Pancreas (tissue), 10 donors: ENCODE measurements at regions not wholly inside any gene's neighbourhood (a gene's known extent, or its start where the extent isn't known, plus 50 kb on each side); places are given as distances from the start of the nearest gene placed in this dataset.

Experiments
- ATAC-seq, 4 donors: fragments of 200-7000 bp; cut with Tn5 transposase; one replicate each; pipeline versions ENCODE4 v1.8.0 to v1.9.1; 2020; ENCODE audit warnings: mild to moderate bottlenecking in 4 of 4, moderate library complexity in 4 of 4
- DNase-seq, 6 donors: peaks; one replicate each; pipeline ENCODE4 v3.0.0-alpha.2; 2020
- FAIRE-seq: peaks from 2 replicates; lab custom pipeline; 2012; peaks lifted over from hg19 to GRCh38; lab: Jason Lieb, UNC
- H3K27ac ChIP-seq, 4 donors: fragments of 200-600 bp; sonication (generic); 1 replicate in 3 of 4; 2 replicates in 1 of 4; pipeline versions ENCODE4 v1.5.0 to v1.8.0; 2020
- H3K27me3 ChIP-seq, 4 donors: fragments of 200-600 bp; one replicate each; pipeline ENCODE4 v1.8.0; 2021
- H3K36me3 ChIP-seq, 3 donors: fragments of 200-600 bp; sonication (generic) in 1 of 3; one replicate each; pipeline versions ENCODE4 v1.5.0 to v1.8.0; 2020 to 2021
- H3K4me1 ChIP-seq, 3 donors: fragments of 200-600 bp; one replicate each; pipeline ENCODE4 v1.8.0; 2021
- H3K4me3 ChIP-seq, 4 donors: fragments of 200-600 bp; sonication (generic) in 2 of 4; one replicate each; pipeline versions ENCODE4 v1.5.0 to v1.8.0; 2020 to 2021
- H3K9me3 ChIP-seq, 4 donors: fragments of 200-600 bp; one replicate each; pipeline ENCODE4 v1.8.0; 2021
- WGBS, 2 donors: extraction: QIAGEN DNeasy Blood & Tissue Kit; methylation state at CpG; one replicate each; pipeline ENCODE4 v1.1.7; 2013; 5-methylcytosine and 5-hydroxymethylcytosine counted together
- intact Hi-C, 3 donors: fragments of 100-400 bp; cut with DNase I; formaldehyde crosslinking; loops; one replicate each; pipeline versions ENCODE4 v1.11.1 to v1.14.2; 2022
- TF ChIP-seq, protein P1 (sequence below), 4 donors: fragments of 200-600 bp; sonication (generic) in 3 of 4; IDR thresholded peaks; one replicate each; pipeline versions ENCODE4 v1.5.0 to v1.8.0; 2021; ENCODE audit warnings: antibody characterized with exemption in 4 of 4
- donor health status: healthy with polysubstance abuse.
- donor health status: DM: no; HTN: no; CAD: no; lungs with moderate emphysema.
- donor health status: DM: no; HTN: no; CAD: no.
- donor health status: control.
- donor health status: control.
- donor health status: Bipolar disorder and iron deficiency.
- donor health status: DM: yes; HTN: yes; CAD: no.
- donor health status: DM: no; HTN: no; CAD: no.
- donor health status: DM: no; HTN: no; CAD: no.
- donor health status: DM: yes; HTN: yes; CAD: no.

DNA sequence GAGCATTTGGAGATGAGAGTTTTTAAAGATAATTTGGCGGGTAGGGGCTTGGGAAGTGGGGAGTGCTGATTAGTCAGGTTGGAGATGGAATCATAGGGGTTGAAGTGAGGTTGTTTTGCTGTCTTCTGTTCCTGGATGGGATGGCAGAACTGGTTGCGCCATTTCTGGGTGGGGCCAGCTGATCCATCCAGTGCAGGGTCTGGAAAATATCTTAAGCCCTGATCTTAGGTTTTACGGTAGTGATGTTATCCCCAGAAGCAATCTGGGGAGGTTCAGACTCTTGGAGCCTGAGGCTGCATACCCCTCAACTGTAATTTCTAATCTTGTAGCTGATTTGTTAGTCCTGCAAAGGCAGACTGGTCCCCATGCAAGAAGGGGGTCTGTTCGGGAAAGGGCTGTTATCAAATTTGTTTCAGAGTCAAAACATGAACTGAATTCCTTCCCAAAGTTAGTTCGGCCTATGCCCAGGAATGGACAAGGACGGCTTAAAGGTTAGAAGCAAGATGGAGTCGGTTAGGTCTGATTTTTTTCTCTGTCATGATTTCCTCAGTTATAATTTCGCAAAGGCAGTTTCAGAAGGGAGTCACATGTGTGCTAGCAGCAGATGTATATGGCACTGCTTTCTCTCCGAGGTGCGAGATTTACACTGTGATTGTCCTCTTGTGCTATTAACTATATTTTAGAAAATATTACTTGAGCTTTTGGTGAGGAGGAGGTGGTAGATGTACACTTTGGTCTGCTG, 540.4 kb downstream of the EDEM1 start:
- Histone ChIP-seq H3K27me3 (no peaks in the 10 kb centered on the region), H3K4me1 (no peaks in the 10 kb centered on the region), H3K27ac (no peak overlapping the region), H3K36me3 (no peaks in the 10 kb centered on the region), H3K4me3 (no peak overlapping the region), H3K9me3 (no peaks in the 10 kb centered on the region)
- intact Hi-C loops, result no loop called here
- DNase-seq (no peak), FAIRE-seq (no peak), ATAC-seq (no peak)
- TF ChIP-seq, protein P1, sequence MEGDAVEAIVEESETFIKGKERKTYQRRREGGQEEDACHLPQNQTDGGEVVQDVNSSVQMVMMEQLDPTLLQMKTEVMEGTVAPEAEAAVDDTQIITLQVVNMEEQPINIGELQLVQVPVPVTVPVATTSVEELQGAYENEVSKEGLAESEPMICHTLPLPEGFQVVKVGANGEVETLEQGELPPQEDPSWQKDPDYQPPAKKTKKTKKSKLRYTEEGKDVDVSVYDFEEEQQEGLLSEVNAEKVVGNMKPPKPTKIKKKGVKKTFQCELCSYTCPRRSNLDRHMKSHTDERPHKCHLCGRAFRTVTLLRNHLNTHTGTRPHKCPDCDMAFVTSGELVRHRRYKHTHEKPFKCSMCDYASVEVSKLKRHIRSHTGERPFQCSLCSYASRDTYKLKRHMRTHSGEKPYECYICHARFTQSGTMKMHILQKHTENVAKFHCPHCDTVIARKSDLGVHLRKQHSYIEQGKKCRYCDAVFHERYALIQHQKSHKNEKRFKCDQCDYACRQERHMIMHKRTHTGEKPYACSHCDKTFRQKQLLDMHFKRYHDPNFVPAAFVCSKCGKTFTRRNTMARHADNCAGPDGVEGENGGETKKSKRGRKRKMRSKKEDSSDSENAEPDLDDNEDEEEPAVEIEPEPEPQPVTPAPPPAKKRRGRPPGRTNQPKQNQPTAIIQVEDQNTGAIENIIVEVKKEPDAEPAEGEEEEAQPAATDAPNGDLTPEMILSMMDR (IDR thresholded peaks at IDR 0.05), result no peak
- WGBS, 2 donors, result 70 to 82% methylated on average over 10 of the region's 10 CpGs

DNA sequence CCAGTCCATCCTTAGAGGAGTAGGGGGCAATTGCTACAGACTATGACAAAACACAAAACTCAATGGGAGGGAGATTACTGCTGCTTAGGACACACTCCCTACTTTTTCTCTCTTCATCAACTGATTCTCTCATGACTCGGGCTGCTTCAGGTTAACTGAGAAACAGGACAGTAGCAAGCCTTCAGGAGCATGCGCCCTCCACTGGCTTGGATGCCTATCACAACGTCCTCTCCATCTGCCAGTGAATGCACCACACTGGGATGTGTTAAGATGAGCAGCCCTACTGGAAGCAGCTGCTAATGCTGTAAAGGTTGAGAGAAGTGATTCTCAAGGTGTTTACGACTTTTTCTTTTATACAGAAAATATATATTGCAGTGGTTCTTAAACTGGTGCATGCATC, 542.3 kb downstream of the EDEM1 start:
- no peaks in the 10 kb centered on the region for H3K9me3 ChIP-seq
- no peak overlapping the region for H3K4me3 ChIP-seq
- no peak for FAIRE-seq
- no peaks in the 10 kb centered on the region for H3K4me1 ChIP-seq
- TF ChIP-seq, protein P1 (IDR thresholded peaks at IDR 0.05), result no peak
- intact Hi-C loops, result no loop called here
- H3K27ac ChIP-seq, result no peak overlapping the region
- 55 to 74% methylated on average over 4 of the region's 4 CpGs for WGBS, 2 donors
- no peaks in the 10 kb centered on the region for H3K36me3 ChIP-seq
- no peak for ATAC-seq
- DNase-seq, result no peak
- H3K27me3 ChIP-seq, result no peaks in the 10 kb centered on the region

DNA sequence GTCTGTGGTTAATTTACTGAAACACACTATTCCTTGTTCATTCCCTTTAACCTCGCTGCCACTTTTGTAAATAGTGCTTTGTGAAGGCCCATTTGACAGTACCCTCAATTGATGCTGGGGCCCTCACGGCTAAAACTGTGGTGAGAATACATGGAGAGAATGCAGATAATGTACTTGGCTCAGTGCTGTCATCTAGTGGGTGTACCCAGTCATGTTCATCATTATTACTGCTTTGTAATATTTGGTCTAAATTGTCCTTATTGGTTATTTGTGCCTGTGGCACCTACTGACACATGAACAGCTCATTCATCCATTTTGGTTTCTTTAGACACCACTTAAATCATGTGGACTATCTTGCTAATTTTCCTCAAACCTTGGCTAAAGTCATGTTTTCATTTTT, 543.6 kb downstream of the EDEM1 start:
- Histone ChIP-seq H3K27ac (no peak overlapping the region), H3K4me3 (no peak overlapping the region), H3K9me3 (no peaks in the 10 kb centered on the region), H3K4me1 (no peaks in the 10 kb centered on the region), H3K27me3 (no peaks in the 10 kb centered on the region), H3K36me3 (no peaks in the 10 kb centered on the region)
- FAIRE-seq (no peak), ATAC-seq (peak in 1 of 4 donors; percentile 36), DNase-seq (no peak)
- TF ChIP-seq, protein P1 (IDR thresholded peaks at IDR 0.05), result peak in 1 of 4 donors; percentile 9
- intact Hi-C loops, result no loop called here
- WGBS, 2 donors, result 32 to 46% methylated on average over 2 of the region's 2 CpGs

DNA sequence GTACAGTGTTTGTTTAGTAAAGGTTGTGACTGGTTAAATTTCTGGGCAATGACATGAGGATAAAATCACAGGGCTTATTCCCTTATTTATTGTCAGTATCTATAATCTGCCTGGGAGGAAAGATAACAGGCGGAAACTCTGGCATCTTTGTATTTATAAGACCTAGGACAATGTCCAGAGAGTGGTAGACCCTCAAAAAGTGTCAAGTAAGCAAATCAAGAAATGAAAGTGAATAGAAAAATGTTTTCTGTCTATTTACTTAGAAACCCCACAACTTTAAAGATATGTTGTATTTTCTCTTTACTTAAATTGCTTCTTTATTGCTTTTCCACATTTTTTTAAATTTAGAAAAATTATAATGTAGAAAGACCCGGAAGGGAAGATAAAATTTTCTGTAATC, 544.6 kb downstream of the EDEM1 start:
- TF ChIP-seq, protein P1 (IDR thresholded peaks at IDR 0.05), result no peak
- Histone ChIP-seq H3K27me3 (no peaks in the 10 kb centered on the region), H3K27ac (no peak overlapping the region), H3K36me3 (no peaks in the 10 kb centered on the region), H3K9me3 (no peaks in the 10 kb centered on the region), H3K4me1 (no peaks in the 10 kb centered on the region), H3K4me3 (no peak overlapping the region)
- intact Hi-C loops, result no loop called here
- 44 to 54% methylated on average over 2 of the region's 2 CpGs for WGBS, 2 donors
- DNase-seq (no peak), ATAC-seq (no peak), FAIRE-seq (no peak)

DNA sequence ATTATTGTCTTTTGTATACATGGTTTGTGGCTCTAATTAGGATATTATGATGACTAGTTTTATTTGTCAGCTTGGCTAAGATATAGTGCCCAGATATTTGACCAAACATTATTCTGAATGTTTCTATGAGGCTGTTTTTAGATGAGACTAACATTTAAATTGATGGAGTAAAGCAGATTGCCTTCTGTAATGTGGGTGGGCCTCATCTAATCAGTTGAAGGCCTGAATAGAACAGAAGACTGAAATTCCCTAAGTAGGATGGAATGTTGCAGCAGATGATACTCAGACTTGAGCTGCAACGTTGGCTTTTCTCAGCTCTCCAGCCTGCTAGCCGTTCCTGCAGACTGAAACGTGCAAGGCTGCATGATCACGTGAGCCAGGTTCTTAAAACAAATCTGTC, 546.5 kb downstream of the EDEM1 start:
- FAIRE-seq (no peak), DNase-seq (no peak), ATAC-seq (no peak)
- H3K4me1 ChIP-seq, result no peaks in the 10 kb centered on the region
- H3K27me3 ChIP-seq, result no peaks in the 10 kb centered on the region
- 77 to 79% methylated on average over 4 of the region's 4 CpGs for WGBS, 2 donors
- no peaks in the 10 kb centered on the region for H3K36me3 ChIP-seq
- no peaks in the 10 kb centered on the region for H3K9me3 ChIP-seq
- no peak overlapping the region for H3K4me3 ChIP-seq
- intact Hi-C loops, result no loop called here
- TF ChIP-seq, protein P1 (IDR thresholded peaks at IDR 0.05), result no peak
- H3K27ac ChIP-seq, result no peak overlapping the region
